Cardiac muscle cell (in vitro differentiated cells and primary cell): ENCODE measurements at regions not wholly inside any gene's neighbourhood (a gene's known extent, or its start where the extent isn't known, plus 50 kb on each side); places are given as distances from the start of the nearest gene placed in this dataset.

ENCODE experiments used
- DNase-seq, 2 donors: peaks; one replicate each; pipeline versions ENCODE4 v3.0.0 to v3.0.0-alpha.2; 2010 to 2017; ENCODE audit warnings: low read depth in 1 of 2, low spot score in 1 of 2
- H3K27ac ChIP-seq: fragments of 200-600 bp; sonication (generic); 2 replicates; pipeline ENCODE4 v1.5.1; 2016
- H3K27me3 ChIP-seq: fragments of 200-600 bp; sonication (generic); 2 replicates; pipeline ENCODE4 v1.6.0; 2016; ENCODE audit warnings: control low read depth
- H3K36me3 ChIP-seq: fragments of 200-600 bp; sonication (generic); 2 replicates; pipeline ENCODE4 v1.5.1; 2016; ENCODE audit warnings: control low read depth
- H3K4me1 ChIP-seq: fragments of 200-600 bp; sonication (generic); 2 replicates; pipeline ENCODE4 v1.8.1; 2017; ENCODE audit warnings: low read depth, mild to moderate bottlenecking, mixed run types
- H3K4me3 ChIP-seq: fragments of 200-600 bp; sonication (generic); 2 replicates; pipeline ENCODE4 v1.5.1; 2016; ENCODE audit warnings: mild to moderate bottlenecking
- H3K9me3 ChIP-seq: fragments of 200-600 bp; sonication (generic); 2 replicates; pipeline ENCODE4 v1.5.1; 2017; ENCODE audit warnings: low read depth, mild to moderate bottlenecking, control low read depth
- CTCF ChIP-seq: IDR thresholded peaks from 2 replicates; pipeline ENCODE4 v1.5.1; 2012; ENCODE audit warnings: low read depth, mild to moderate bottlenecking, low read length

DNA sequence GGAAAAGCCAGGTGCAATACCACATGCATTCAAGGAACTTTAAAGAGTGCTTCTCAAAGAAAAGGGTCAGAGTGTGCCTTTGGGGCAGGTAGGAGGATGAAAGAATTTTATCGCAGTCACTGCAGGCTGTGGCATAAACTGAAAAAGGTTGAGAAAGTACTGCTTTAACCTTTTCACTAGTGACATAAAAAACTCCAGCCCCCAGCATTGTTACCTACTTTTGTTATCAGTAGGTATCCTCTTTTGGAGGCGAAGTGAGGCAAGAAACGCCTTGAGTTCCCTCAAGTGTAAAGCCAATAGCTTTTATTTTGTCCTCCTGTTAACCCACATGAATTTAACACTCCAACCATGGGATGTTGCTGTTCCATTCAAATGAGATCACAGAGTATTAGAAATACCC, 64.7 kb upstream of the CHD1 start:
- TF ChIP-seq CTCF, result no peak
- DNase-seq, result no peak
- no peaks in the 10 kb centered on the region for H3K4me1 ChIP-seq

DNA sequence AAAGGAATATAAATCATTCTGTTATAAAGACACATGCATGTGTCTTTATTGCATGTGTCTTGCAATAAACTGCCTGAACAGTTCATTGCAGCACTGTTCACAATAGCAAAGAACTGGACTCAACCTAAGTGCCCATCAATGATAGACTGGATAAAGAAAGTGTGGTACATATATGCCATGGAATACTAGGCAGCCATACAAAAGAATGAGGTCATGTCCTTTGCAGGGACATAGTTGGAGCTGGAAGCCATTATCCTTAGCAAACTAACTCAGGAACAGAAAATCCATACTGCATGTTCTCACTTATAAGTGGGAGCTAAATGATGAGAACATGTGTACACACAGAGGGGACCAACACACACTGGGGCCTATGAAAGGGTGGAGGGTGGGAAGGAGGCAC, 63.7 kb upstream of the CHD1 start:
- no peaks in the 10 kb centered on the region for H3K9me3 ChIP-seq
- H3K4me1 ChIP-seq, result no peaks in the 10 kb centered on the region
- H3K27ac ChIP-seq, result no peak overlapping the region
- no peak overlapping the region for H3K4me3 ChIP-seq
- H3K36me3 ChIP-seq, result no peaks in the 10 kb centered on the region
- no peak for TF ChIP-seq CTCF
- H3K27me3 ChIP-seq, result no peaks in the 10 kb centered on the region
- DNase-seq, result no peak

More for the DNA sequence above, 64.7 kb upstream of the CHD1 start:
- no peak overlapping the region for H3K27ac ChIP-seq
- no peaks in the 10 kb centered on the region for H3K9me3 ChIP-seq
- H3K27me3 ChIP-seq, result no peaks in the 10 kb centered on the region
- H3K4me3 ChIP-seq, result no peak overlapping the region
- H3K36me3 ChIP-seq, result no peaks in the 10 kb centered on the region

DNA sequence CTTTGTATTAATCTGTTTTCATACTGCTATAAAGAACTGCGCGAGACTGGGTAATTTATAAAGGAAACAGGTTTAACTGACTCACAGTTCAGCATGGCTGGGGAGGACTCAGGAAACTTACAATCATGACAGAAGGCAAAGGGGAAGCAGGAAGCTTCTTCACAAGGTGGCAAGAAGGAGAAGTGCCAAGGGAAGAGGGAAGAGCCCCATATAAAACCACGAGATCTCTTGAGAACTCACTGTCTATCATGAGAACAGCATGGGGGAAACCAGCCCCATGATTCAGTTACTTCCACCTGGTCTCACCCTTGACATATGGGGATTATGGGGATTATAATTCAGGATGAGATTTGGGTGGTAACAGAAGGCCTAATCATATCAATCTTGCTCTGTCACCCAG, 60.9 kb upstream of the CHD1 start:
- Histone ChIP-seq H3K4me1 (no peaks in the 10 kb centered on the region), H3K27me3 (no peaks in the 10 kb centered on the region), H3K4me3 (no peak overlapping the region), H3K9me3 (no peaks in the 10 kb centered on the region), H3K27ac (no peak overlapping the region), H3K36me3 (no peaks in the 10 kb centered on the region)
- TF ChIP-seq CTCF, result no peak
- no peak for DNase-seq

DNA sequence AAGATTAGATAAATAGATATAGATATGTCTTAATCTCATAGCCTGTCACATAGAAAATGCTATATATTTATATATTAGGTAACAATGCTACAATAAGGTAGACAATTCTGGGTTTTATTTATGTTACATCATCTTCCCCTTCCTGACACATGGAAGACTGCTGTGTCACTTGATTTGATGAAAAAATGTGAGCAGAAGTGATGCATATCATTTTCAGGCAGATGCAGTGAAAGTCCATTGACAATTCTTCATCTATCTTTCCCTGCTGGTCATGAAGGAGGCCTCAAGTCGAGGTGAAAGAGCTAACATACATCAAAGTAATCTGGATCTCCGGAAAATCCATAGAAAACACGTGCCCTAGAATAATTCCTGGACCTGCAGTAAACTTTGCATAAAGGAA, 57.8 kb upstream of the CHD1 start:
- no peak for DNase-seq
- Histone ChIP-seq H3K4me1 (no peaks in the 10 kb centered on the region), H3K27ac (no peak overlapping the region), H3K27me3 (no peaks in the 10 kb centered on the region), H3K4me3 (no peak overlapping the region), H3K36me3 (no peaks in the 10 kb centered on the region), H3K9me3 (no peaks in the 10 kb centered on the region)
- no peak for TF ChIP-seq CTCF

- no peak for DNase-seq
- H3K27me3 ChIP-seq, result no peaks in the 10 kb centered on the region
- no peak overlapping the region for H3K27ac ChIP-seq
- no peaks in the 10 kb centered on the region for H3K36me3 ChIP-seq
- H3K4me1 ChIP-seq, result no peaks in the 10 kb centered on the region
- H3K4me3 ChIP-seq, result no peak overlapping the region
- TF ChIP-seq CTCF, result no peak
- no peaks in the 10 kb centered on the region for H3K9me3 ChIP-seq
These were observed 54.1 kb upstream of the CHD1 start for GRCh38 chr5:98982880-98983279.
